ENCODE measurements at regions not wholly inside any gene's neighbourhood (a gene's known extent, or its start where the extent isn't known, plus 50 kb on each side); places are given as distances from the start of the nearest gene placed in this dataset.

DNA sequence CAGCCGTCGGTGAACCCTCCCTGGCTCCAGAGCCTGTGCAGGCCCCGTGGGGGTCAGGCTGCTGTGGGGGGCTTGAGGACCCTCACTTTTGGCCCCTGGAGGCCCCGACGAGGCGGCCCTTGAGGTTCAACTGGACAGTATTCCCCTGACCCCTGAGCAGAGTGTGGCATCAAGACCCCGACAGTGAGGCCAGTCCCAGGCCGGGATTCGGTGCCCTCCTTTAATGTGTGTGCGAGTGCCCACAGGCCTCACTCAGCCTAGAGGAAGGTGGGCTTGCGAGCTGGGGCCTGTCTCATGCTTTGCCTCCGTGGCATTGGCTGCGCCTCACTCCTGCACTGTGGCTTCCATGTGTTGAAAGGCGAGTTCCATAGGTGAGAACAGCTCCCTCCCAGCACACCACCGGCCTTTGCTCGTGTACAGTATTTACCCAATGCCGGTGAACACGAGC is 94.5 kb downstream of the METRNL start:
- Histone ChIP-seq H3K4me1 (no peaks in the 10 kb centered on the region), H3K36me3 (no peaks in the 10 kb centered on the region), H3K4me3 (no peak overlapping the region), H3K27ac (no peak overlapping the region), H3K27me3 (peaks cover 0 to 23% (median 0%) of the 10 kb centered on the region in 4 donors), H3K9me3 (no peaks in the 10 kb centered on the region)
- TF ChIP-seq, protein P1, sequence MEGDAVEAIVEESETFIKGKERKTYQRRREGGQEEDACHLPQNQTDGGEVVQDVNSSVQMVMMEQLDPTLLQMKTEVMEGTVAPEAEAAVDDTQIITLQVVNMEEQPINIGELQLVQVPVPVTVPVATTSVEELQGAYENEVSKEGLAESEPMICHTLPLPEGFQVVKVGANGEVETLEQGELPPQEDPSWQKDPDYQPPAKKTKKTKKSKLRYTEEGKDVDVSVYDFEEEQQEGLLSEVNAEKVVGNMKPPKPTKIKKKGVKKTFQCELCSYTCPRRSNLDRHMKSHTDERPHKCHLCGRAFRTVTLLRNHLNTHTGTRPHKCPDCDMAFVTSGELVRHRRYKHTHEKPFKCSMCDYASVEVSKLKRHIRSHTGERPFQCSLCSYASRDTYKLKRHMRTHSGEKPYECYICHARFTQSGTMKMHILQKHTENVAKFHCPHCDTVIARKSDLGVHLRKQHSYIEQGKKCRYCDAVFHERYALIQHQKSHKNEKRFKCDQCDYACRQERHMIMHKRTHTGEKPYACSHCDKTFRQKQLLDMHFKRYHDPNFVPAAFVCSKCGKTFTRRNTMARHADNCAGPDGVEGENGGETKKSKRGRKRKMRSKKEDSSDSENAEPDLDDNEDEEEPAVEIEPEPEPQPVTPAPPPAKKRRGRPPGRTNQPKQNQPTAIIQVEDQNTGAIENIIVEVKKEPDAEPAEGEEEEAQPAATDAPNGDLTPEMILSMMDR (IDR thresholded peaks at IDR 0.05) = no peak
- TF ChIP-seq POLR2A (IDR thresholded peaks at IDR 0.05) = no peak
- intact Hi-C loops (cut with DNase I) = no loop called here
- no peak for DNase-seq
- 78% methylated on average over 8 of the region's 18 CpGs; no CpG with 5 or more reads in 1 of the 2 donors for WGBS, 2 donors

- Histone ChIP-seq H3K27ac (no peak overlapping the region), H3K27me3 (peaks cover 0 to 23% (median 0%) of the 10 kb centered on the region in 4 donors), H3K4me3 (no peak overlapping the region), H3K4me1 (no peaks in the 10 kb centered on the region), H3K36me3 (no peaks in the 10 kb centered on the region), H3K9me3 (no peaks in the 10 kb centered on the region)
- TF ChIP-seq, protein P1 (IDR thresholded peaks at IDR 0.05) = no peak
- no peak for TF ChIP-seq POLR2A (IDR thresholded peaks at IDR 0.05)
- intact Hi-C loops (cut with DNase I) = no loop called here
- 60 to 87% methylated on average over 4 to 7 of the region's 13 CpGs for WGBS, 2 donors
- DNase-seq = no peak
These were observed 95.1 kb downstream of the METRNL start for GRCh38 chr17:83174362-83175118.

DNA sequence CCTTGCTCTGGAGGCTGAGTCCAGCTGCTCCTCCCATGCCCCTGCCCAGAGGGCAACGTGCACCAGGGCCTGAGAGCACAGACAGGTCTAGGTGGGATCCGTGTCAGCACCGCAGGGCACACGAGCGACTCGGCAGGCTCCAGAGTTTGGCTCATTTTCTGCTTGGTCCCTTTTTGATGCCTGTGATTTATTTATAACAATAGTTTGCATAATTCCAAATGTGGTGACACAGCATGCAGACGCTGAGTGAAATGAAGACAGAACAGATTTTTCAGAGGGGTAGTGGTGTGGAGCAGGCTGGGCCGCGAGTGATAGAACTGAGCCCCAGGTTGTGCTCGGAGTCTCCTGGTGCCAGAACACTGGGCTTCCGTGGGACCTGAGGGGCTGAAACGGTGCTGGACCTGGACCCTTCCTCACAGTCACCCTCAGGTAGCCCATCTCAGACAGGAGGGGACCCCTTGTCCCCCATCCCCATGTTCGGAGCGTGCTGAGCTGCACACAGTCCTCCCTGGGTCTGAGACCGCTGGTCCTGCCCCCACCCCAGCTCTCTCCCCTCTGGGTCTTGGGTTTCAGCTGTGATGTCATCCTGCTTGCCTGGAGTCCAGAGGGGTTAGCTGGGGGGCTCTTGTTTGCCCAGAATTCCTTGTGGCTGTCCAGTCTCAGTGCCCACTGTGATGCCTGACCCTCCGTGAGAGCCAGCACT is 95.9 kb downstream of the METRNL start:
- Histone ChIP-seq H3K36me3 (no peaks in the 10 kb centered on the region), H3K4me3 (no peak overlapping the region), H3K4me1 (no peaks in the 10 kb centered on the region), H3K27me3 (peaks cover 0 to 18% (median 0%) of the 10 kb centered on the region in 4 donors), H3K9me3 (no peaks in the 10 kb centered on the region), H3K27ac (no peak overlapping the region)
- intact Hi-C loops (cut with DNase I) = no loop called here
- WGBS, 2 donors = 77 to 86% methylated on average over 8 to 11 of the region's 16 CpGs
- DNase-seq = no peak
- TF ChIP-seq, protein P1 (IDR thresholded peaks at IDR 0.05) = no peak
- TF ChIP-seq POLR2A (IDR thresholded peaks at IDR 0.05) = no peak

GRCh38 chr17:83175822-83176622 is 96.6 kb downstream of the METRNL start:
- H3K27ac ChIP-seq = no peak overlapping the region

More at GRCh38 chr17:83175822-83176622, 96.6 kb downstream of the METRNL start:
- Histone ChIP-seq H3K4me3 (no peak overlapping the region), H3K36me3 (no peaks in the 10 kb centered on the region), H3K4me1 (no peaks in the 10 kb centered on the region), H3K27me3 (peaks cover 0 to 11% (median 0%) of the 10 kb centered on the region in 4 donors), H3K9me3 (no peaks in the 10 kb centered on the region)
- intact Hi-C loops (cut with DNase I) = no loop called here
- DNase-seq = no peak
- no peak for TF ChIP-seq POLR2A (IDR thresholded peaks at IDR 0.05)
- TF ChIP-seq, protein P1 (IDR thresholded peaks at IDR 0.05) = no peak
- 82 to 84% methylated on average over 7 of the region's 15 CpGs for WGBS, 2 donors
